GM19193 (cell line): ENCODE measurements at regions not wholly inside any gene's neighbourhood (a gene's known extent, or its start where the extent isn't known, plus 50 kb on each side); places are given as distances from the start of the nearest gene placed in this dataset.

Experiments
- POLR2A ChIP-seq: IDR thresholded peaks from 4 replicates; pipeline ENCODE4 v1.6.1; 2011; ENCODE audit not compliant: insufficient read depth, insufficient read length; ENCODE audit errors: extremely low read depth

GRCh38 chr18:34159691-34160185 lies 65.0 kb downstream of the NOL4 start:
- TF ChIP-seq POLR2A, result no peak

GRCh38 chr18:34158881-34159690 lies 65.6 kb downstream of the NOL4 start:
- TF ChIP-seq POLR2A, result peak; percentile 18

DNA sequence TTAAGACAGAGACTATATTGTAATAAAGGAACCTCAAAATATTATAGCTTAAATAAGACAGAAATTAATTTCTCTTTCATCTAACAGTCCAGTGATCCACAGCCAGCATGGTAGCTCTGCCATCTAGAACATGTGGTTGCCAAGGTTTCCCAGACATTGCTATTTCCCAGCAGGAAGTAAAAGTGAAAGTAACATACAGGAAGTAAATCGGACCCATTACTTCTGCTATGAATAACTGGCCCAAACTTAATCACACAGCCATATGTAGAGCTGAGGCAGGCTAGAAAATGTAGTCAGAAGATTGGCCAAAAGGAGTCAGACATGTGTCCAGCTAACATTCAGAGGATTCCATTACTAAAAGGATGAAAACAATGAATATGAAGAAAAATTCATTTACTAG lies 71.0 kb downstream of the NOL4 start:
- no peak for TF ChIP-seq POLR2A

DNA sequence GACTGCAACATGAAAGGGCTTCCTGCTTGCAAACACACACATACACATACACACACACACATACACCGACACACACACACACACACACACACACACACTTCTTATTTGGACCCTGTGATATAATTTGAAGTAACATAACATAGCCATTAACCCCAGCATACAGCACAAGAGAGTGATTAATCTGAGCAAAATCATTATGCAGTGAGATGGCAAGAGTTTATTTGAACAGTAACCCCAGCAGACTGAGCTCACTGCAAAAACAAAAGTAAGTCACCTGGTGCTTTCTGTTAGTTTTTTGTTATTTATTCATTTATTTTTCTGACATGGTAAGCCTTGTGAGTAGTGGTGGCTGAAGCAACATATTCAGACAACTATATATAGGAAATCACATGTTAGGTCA lies 93.7 kb downstream of the NOL4 start:
- no peak for TF ChIP-seq POLR2A

DNA sequence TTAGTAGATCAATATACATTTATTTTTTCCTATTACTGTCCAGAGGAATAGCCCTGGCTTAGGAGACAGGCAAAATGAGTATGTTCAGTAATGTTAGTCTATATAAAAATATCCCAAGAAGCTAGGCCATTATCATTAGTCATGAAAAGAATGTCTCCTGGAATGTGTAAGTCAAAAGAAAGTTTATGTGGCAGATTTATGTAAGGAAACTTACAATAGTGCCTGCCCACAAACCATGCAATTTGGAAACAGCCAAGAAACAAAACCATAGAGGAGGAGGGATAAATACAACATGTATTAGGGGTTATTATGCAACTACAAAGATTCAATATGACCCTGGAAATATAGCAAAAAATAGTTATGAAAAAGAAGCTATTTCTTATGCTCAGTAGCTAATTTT lies 96.3 kb downstream of the NOL4 start:
- TF ChIP-seq POLR2A, result no peak

- TF ChIP-seq POLR2A, result no peak
Observed at GRCh38 chr18:34126121-34126520, 98.6 kb downstream of the NOL4 start.

DNA sequence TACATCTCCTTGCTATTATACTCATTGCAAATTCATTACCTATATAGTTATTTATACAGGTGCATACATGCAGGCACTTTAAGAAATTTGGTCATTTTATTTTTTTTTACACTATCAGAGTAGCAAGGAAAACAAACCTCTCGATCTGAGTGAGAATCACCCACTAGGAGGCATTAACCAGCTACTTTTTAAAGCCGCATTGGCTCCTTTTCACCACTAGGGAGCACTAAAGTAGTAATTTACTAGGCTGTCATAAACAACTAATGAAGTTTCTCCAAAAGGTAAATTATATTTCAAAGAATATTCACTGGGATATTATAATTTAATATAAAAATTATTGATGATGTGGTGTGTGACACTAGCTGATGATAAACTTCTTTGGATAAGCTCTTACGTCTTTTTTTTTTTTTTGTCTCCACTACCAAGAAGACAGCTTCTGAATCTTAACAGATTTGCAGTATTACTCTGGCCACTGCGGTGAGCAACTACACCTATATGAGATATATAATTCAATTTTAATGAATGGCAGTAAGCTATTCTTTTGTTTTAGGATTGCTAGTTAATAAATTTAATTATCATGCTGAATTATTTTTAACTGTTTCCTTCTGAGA lies 101.9 kb downstream of the NOL4 start:
- TF ChIP-seq POLR2A, result no peak

DNA sequence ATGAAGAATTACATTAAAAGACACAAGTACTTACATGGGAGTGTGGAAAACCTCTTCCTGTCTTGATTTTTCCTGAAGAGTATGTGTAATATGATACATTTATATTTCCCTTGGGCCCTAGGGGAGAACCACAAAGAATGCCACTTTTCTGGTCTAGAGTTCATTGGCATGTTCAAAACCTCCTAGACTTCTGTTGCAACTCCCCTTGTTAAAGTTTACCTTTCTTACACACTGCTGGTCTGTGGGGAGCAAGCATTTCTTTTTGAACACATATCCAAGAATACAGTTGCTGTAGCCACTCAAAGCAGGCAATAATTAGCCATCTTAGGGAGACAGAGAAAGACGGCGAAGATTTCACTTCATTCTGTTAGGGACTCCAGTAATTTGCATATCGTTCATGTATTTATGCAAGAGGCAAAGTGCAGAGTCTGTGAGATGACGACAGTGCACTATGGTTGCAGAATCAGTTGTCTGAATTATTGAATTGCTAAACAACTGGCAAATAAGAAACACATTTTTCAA lies 103.5 kb downstream of the NOL4 start:
- TF ChIP-seq POLR2A, result no peak

DNA sequence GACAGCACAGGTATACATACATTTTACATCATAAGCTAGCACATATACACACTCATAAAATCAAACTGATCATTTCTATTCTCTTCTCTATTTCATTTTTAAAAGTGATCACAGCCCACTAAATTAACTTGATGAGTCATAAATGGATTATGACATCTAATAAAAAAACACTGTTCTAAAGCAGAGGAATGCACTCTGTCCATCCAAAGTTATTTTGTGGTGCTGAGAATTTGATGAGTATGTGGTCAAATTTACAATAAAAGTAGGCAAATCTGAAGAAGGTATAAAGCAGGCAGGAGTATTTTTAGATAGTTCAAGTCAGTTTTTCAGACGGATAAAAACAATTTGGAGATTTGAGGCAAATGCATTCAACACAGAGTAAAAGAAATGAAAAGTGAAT lies 104.4 kb downstream of the NOL4 start:
- no peak for TF ChIP-seq POLR2A

GRCh38 chr18:34117319-34117718 lies 107.4 kb downstream of the NOL4 start:
- no peak for TF ChIP-seq POLR2A

DNA sequence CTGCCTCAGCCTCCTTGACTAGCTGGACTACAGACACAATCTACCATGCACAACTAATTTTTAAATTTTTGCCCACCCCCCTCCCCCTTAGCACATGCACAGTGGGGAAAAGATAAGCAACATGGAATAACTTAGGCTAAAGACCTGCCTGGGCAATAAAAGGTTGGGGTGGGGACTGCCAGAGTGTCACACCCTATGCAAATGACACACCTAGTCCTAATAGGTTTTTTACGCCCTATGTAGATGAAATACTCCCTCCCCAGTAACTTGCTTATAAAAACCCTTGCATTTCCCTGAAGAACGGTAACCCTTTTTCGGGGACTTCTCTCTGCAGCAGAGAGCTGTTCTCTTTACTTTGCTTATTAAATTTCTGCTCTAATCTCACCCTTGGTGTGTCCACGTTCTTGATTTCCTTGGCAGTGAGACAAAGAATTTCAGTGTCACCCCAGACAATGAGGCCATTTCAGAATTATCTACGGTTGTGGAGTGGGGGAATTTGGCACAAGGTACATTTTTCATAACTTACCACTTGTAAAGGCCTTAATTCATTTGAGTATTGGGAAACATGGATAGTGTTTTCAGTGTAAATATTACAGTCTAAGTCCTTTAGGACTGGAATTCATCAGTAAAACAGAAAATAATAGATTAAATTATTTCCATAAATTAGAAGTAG lies 109.2 kb downstream of the NOL4 start:
- no peak for TF ChIP-seq POLR2A

GRCh38 chr18:34114996-34115395 lies 109.7 kb downstream of the NOL4 start:
- TF ChIP-seq POLR2A, result no peak

GRCh38 chr18:34108206-34108605 lies 116.5 kb downstream of the NOL4 start:
- TF ChIP-seq POLR2A, result no peak

GRCh38 chr18:34098109-34098508 lies 126.6 kb downstream of the NOL4 start:
- no peak for TF ChIP-seq POLR2A

GRCh38 chr18:34097312-34097711 lies 127.4 kb downstream of the NOL4 start:
- no peak for TF ChIP-seq POLR2A
